ENCODE measurements at regions not wholly inside any gene's neighbourhood (a gene's known extent, or its start where the extent isn't known, plus 50 kb on each side); places are given as distances from the start of the nearest gene placed in this dataset.

- TF ChIP-seq EZH2 (IDR thresholded peaks at IDR 0.05; ENCODE audit: low read depth, low read length, severe bottlenecking), result no peak
- TF ChIP-seq ZNF274 (IDR thresholded peaks at IDR 0.05; ENCODE audit: borderline replicate concordance, extremely low read depth, low read length), result no peak
- TF ChIP-seq CEBPB (IDR thresholded peaks at IDR 0.05; ENCODE audit: low read depth, low read length), result no peak
- TF ChIP-seq CHD7 (IDR thresholded peaks at IDR 0.05; ENCODE audit: insufficient replicate concordance, low read length), result no peak
- no peak for TF ChIP-seq SIRT6 (IDR thresholded peaks at IDR 0.05; ENCODE audit: low read length)
- no peak for TF ChIP-seq POLR2AphosphoS5 (IDR thresholded peaks at IDR 0.05; ENCODE audit: low read depth, low read length)
- no peak for TF ChIP-seq SRF (IDR thresholded peaks at IDR 0.05; ENCODE audit: low read depth, low read length)
- no peak for TF ChIP-seq ASH2L (IDR thresholded peaks at IDR 0.05; ENCODE audit: low read length)
Observed at GRCh38 chr5:3518051-3518450, 77.6 kb upstream of the IRX1 start (continued).
